ENCODE measurements at regions not wholly inside any gene's neighbourhood (a gene's known extent, or its start where the extent isn't known, plus 50 kb on each side); places are given as distances from the start of the nearest gene placed in this dataset.

DNA sequence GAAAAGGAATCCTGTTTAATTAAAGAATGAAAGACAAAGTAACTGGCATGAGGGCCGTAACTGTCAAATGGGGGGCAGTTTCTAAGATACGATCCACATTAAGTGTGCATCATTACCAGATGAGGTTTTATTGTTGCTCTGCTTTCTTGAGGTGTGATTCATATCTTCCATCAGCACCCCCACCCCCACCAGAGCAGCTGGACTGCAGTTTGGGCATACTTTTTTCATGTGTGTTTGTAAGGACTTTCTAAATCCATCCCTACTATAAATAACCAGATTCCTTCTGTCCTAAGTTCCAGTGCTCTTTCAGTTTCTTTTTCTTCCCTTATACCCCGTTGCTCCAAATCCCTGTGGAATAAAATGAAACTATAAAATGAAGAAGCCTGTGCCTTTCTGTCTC is 142.1 kb downstream of the CDCA7 start:
- Mint-ChIP-seq H3K36me3 (no peaks in the 10 kb centered on the region), H3K27me3 (no peaks in the 10 kb centered on the region), H3K4me1 (ENCODE audit: unreplicated experiment) (no peaks in the 10 kb centered on the region), H3K27ac (no peak overlapping the region), H3K9me3 (no peaks in the 10 kb centered on the region), H3K4me3 (no peak overlapping the region)
- no peak for DNase-seq (ENCODE audit: extremely low spot score, unreplicated experiment)
- TF ChIP-seq, protein P1, sequence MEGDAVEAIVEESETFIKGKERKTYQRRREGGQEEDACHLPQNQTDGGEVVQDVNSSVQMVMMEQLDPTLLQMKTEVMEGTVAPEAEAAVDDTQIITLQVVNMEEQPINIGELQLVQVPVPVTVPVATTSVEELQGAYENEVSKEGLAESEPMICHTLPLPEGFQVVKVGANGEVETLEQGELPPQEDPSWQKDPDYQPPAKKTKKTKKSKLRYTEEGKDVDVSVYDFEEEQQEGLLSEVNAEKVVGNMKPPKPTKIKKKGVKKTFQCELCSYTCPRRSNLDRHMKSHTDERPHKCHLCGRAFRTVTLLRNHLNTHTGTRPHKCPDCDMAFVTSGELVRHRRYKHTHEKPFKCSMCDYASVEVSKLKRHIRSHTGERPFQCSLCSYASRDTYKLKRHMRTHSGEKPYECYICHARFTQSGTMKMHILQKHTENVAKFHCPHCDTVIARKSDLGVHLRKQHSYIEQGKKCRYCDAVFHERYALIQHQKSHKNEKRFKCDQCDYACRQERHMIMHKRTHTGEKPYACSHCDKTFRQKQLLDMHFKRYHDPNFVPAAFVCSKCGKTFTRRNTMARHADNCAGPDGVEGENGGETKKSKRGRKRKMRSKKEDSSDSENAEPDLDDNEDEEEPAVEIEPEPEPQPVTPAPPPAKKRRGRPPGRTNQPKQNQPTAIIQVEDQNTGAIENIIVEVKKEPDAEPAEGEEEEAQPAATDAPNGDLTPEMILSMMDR (conservative IDR thresholded peaks at IDR 0.05), result no peak

DNA sequence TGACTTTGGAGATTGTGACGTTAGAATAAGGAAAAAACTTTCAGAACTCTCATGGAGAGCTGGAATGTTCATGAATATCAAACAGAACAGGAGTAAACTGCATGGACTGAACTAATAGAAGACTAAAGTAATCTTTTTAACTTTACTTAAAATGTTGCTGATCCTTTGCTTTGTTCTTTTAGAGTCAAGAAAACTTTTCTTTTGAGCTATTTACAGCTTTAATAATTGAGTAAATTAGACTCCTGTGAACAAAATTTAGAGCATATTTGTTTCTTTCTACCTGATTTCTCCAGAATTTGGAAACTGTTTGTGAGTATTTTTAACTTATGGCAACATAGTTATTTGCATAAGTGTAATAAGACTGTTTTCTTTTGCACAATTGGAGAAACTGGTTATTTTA is 146.3 kb downstream of the CDCA7 start:
- TF ChIP-seq, protein P1 (conservative IDR thresholded peaks at IDR 0.05), result no peak
- Mint-ChIP-seq H3K27ac (no peak overlapping the region), H3K9me3 (peaks cover 5% of the 10 kb centered on the region), H3K36me3 (no peaks in the 10 kb centered on the region), H3K27me3 (no peaks in the 10 kb centered on the region), H3K4me3 (no peak overlapping the region), H3K4me1 (ENCODE audit: unreplicated experiment) (no peaks in the 10 kb centered on the region)
- DNase-seq (ENCODE audit: extremely low spot score, unreplicated experiment), result no peak

GRCh38 chr2:173502296-173502695 is 147.6 kb downstream of the CDCA7 start:
- Mint-ChIP-seq H3K36me3 (no peaks in the 10 kb centered on the region), H3K4me3 (no peak overlapping the region), H3K4me1 (ENCODE audit: unreplicated experiment) (no peaks in the 10 kb centered on the region), H3K27me3 (no peaks in the 10 kb centered on the region), H3K27ac (no peak overlapping the region), H3K9me3 (peaks cover 5% of the 10 kb centered on the region)
- no peak for DNase-seq (ENCODE audit: extremely low spot score, unreplicated experiment)
- TF ChIP-seq, protein P1 (conservative IDR thresholded peaks at IDR 0.05), result no peak

DNA sequence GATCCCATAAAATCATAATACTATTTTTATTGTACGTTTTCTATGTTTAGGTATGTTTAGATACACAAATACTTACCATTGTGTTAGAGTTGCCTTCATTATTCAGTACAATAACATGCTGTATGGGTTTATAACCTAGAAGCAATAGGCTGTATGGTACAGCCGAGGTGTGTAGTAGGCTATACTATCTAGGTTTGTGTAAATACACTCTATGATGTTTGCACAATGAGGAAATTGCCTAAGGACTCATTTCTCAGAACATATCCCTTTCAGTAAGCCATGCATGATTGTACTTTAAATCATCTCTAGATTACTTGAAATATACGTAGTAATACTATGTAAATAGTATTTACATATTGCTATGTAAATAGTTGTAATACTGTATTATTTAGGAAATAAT is 156.7 kb downstream of the CDCA7 start:
- TF ChIP-seq, protein P1 (conservative IDR thresholded peaks at IDR 0.05), result no peak
- no peak for DNase-seq (ENCODE audit: extremely low spot score, unreplicated experiment)
- Mint-ChIP-seq H3K4me1 (ENCODE audit: unreplicated experiment) (peaks cover 8% of the 10 kb centered on the region), H3K36me3 (no peaks in the 10 kb centered on the region), H3K9me3 (peaks cover 5% of the 10 kb centered on the region), H3K27ac (no peak overlapping the region), H3K27me3 (peaks cover 16% of the 10 kb centered on the region), H3K4me3 (no peak overlapping the region)

- no peak for DNase-seq (ENCODE audit: extremely low spot score, unreplicated experiment)
- Mint-ChIP-seq H3K9me3 (peaks cover 5% of the 10 kb centered on the region), H3K27ac (no peak overlapping the region), H3K4me1 (ENCODE audit: unreplicated experiment) (peaks cover 8% of the 10 kb centered on the region), H3K27me3 (peaks cover 16% of the 10 kb centered on the region), H3K36me3 (no peaks in the 10 kb centered on the region), H3K4me3 (no peak overlapping the region)
- TF ChIP-seq, protein P1 (conservative IDR thresholded peaks at IDR 0.05), result no peak
These were observed 157.3 kb downstream of the CDCA7 start for GRCh38 chr2:173511942-173512341.

DNA sequence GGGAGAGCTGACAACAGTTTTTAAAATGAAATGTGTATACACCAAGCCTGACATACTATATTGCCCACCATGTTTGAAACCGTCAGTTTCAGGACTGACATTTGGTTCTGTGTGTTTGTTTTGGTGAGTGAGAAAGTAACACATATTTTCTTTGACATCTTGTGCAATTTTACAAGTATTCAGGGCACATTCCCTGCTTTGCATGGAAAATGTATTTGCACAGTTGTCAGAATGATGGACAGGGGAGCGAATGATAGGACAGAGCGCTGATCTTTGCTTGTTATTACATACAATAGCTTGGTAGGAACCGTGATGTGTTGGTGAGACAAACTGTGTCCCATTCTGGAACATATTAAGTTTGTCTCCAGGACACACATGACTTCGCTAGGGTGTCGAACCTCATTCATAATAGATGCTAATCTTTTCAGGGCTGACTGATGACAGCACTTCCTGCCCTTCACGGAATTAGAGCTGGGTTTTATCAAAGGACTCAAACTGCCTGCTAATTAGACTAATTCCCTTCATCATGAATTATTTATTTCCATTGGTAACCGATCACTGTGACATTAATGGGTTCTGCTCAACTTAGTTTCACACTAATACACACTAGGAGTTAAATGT is 158.5 kb downstream of the CDCA7 start:
- Mint-ChIP-seq H3K9me3 (peaks cover 5% of the 10 kb centered on the region), H3K27ac (no peak overlapping the region), H3K36me3 (no peaks in the 10 kb centered on the region), H3K4me1 (ENCODE audit: unreplicated experiment) (peaks cover 8% of the 10 kb centered on the region), H3K4me3 (no peak overlapping the region), H3K27me3 (peaks cover 14% of the 10 kb centered on the region)
- TF ChIP-seq, protein P1 (conservative IDR thresholded peaks at IDR 0.05), result no peak
- DNase-seq (ENCODE audit: extremely low spot score, unreplicated experiment), result no peak

Measured in type B pancreatic cell (in vitro differentiated cells).